ENCODE measurements at regions not wholly inside any gene's neighbourhood (a gene's known extent, or its start where the extent isn't known, plus 50 kb on each side); places are given as distances from the start of the nearest gene placed in this dataset.
"Not testable (repeated sequence)": the region's sequence is repeated elsewhere in the genome, so short reads cannot be mapped to it uniquely, and the experiment has no call there.

DNA sequence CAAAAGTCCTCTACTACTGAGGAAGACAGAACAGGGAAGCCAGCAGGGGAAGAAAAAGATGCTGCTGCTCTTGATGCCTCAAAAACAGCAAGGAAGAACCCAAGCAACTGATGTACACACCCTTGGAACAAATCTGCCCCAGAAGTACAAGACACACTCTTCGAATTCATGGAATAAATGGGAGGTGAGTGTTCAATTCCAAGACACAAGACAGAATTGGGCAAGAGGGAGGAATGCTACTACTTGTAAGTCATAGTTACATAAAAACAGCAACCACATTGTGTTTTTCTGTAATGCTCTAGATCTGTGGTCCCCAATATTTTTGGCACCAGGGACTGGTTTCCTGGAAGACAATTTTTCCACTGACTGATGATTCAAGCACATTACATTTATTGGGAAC is 58.0 kb upstream of the H2AZ1 start:
- H3K36me3 ChIP-seq (replicated peaks in 1 of 2) = no peaks in the 10 kb centered on the region
- no peaks in the 10 kb centered on the region for H3K27me3 ChIP-seq
- H3K4me3 ChIP-seq = no peak overlapping the region
- no peak overlapping the region for H3K27ac ChIP-seq
- H3K4me1 ChIP-seq (replicated peaks in 1 of 2) = no peaks in the 10 kb centered on the region
- DNase-seq = no peak
- H3K9me3 ChIP-seq (replicated peaks in 1 of 3) = no peaks in the 10 kb centered on the region
- TF ChIP-seq, protein P1, sequence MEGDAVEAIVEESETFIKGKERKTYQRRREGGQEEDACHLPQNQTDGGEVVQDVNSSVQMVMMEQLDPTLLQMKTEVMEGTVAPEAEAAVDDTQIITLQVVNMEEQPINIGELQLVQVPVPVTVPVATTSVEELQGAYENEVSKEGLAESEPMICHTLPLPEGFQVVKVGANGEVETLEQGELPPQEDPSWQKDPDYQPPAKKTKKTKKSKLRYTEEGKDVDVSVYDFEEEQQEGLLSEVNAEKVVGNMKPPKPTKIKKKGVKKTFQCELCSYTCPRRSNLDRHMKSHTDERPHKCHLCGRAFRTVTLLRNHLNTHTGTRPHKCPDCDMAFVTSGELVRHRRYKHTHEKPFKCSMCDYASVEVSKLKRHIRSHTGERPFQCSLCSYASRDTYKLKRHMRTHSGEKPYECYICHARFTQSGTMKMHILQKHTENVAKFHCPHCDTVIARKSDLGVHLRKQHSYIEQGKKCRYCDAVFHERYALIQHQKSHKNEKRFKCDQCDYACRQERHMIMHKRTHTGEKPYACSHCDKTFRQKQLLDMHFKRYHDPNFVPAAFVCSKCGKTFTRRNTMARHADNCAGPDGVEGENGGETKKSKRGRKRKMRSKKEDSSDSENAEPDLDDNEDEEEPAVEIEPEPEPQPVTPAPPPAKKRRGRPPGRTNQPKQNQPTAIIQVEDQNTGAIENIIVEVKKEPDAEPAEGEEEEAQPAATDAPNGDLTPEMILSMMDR (IDR thresholded peaks at IDR 0.05) = no peak
- TF ChIP-seq POLR2A (IDR thresholded peaks at IDR 0.05) = no peak
- WGBS, 4 donors = 57 to 81% (median 68%) methylated on average over 1 of the region's 1 CpG
- intact Hi-C loops (cut with DNase I) = no loop called here

DNA sequence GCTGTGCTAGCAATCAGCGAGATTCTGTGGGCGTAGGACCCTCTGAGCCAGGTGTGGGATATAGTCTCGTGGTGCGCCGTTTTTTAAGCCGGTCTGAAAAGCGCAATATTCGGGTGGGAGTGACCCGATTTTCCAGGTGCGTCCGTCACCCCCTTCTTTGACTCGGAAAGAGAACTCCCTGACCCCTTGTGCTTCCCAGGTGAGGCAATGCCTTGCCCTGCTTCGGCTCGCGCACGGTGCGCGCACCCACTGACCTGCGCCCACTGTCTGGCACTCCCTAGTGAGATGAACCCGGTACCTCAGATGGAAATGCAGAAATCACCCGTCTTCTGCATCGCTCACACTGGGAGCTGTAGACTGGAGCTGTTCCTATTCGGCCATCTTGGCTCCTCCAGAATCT is 56.1 kb upstream of the H2AZ1 start:
- intact Hi-C loops (cut with DNase I); H3K27ac ChIP-seq; H3K27me3 ChIP-seq; DNase-seq; H3K36me3 ChIP-seq (replicated peaks in 1 of 2); H3K4me1 ChIP-seq (replicated peaks in 1 of 2); H3K9me3 ChIP-seq (replicated peaks in 1 of 3); H3K4me3 ChIP-seq: not testable (repeated sequence)
- WGBS, 4 donors = 84 to 95% (median 89%) methylated on average over 2 to 12 of the region's 23 CpGs

Small RNA genes in the stretch of these regions (small RNA-seq; reads per million reads assigned to genes)
- 0 reads per million in 2 donors for gene DYNLL1P6

Data from adrenal gland (tissue), 9 donors.